ENCODE measurements at regions not wholly inside any gene's neighbourhood (a gene's known extent, or its start where the extent isn't known, plus 50 kb on each side); places are given as distances from the start of the nearest gene placed in this dataset.
"Not testable (repeated sequence)": the region's sequence is repeated elsewhere in the genome, so short reads cannot be mapped to it uniquely, and the experiment has no call there.

DNA sequence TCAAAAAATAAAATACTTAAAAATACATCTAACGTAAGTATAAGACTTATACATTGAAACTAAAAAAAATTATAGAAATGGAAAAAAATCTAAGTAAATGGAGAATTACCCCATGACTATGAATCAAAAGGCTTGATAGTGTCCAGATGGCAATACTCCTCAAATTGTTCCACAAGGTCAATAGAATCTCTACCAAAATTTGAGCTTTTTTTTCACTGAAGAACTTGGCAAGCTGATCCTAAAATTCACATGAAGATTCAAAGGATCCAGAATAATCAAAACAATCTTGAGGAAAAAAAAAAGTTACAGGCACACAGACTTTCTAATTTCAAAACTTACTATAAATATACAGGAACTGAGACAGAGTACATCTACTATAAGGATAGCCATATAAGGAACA, 448.4 kb upstream of the CDH11 start:
- DNase-seq: no peak

DNA sequence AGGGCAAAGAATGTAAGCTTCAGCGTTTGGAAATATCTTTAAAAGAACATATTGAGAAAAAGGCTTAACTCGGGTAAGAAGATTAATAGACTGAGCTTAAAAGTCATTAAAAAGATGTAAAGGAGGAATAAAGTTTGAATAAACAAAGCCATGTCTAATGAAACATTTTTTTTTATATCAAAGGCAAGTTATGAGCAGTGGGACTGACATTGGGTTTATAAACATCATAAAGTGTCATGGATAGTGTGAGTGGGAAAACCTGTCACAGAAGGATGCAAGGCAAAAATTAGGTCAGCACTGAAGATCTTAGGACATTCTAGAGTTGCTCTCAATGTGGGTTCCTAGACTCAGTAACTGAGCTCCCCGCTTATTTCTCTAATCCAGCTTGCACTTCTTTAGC, 438.0 kb upstream of the CDH11 start:
- DNase-seq: no peak

DNA sequence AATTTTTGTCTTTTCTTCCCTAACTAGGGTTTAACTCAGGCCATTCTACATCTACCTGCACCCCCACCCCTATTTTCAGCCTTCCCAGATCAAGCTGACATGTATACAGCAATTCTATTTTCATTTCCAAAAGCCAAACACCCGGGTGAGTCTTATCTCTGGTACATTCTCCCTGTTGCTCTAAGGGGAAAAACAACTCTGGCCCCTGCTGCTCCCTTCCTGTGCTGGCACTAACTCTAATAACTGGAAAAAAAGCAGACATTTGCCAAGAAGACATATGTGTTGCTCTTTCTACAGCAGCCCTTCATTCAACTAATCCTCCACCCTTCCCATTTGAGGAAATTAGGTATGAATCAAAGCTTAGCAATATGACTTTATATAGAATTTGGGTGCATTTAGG, 427.8 kb upstream of the CDH11 start:
- DNase-seq: not testable (repeated sequence)

DNA sequence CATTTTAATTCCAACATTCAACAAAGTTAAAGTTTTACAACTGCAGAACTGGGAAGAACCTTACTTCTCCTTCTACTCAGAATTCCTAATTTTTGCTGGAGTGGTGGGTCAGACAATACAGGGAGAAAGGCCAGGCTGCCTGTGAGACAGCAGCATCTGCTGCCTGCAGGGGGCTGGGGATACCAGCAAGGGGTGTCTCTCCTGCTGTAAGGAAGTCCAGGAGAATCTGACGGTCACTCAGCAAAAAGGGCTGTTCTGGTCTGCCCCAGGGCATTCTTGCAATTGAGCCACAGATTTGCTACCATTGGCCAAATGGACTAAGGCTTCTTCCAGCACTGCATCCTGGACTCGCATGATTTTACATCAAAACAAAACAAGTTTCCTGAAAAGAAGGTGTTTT, 426.6 kb upstream of the CDH11 start:
- no peak for DNase-seq

DNA sequence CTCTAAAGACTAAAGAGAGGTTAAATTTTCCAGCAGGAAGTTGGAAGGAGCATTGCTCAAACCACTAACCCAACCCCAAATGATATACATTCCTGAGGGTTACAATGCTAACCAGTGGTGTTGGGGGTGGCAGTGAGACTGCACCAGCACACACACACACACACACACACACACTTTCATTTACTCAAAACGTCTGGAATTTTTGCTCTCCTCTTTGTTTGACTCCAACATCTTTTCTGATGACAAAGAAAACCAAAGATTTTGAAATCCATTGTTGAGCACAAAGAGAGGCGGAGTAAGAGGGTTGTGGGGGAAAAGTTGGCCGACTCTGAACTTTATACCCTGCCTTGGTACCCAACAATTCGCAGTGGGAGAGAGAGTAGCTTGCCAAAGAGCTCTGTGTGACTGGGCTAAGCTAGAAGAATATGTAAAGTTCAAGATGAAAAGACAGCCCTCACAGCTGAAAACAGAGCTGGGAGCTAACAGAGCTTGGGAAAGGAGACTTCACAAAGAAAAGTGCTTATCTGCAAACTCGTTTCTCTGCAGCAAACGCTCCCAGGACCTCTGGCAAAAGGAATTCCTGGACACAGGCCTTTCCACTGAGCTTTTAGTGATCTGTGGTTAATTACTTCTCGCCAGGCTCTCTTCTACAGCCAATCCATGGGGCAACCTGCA, 426.0 kb upstream of the CDH11 start:
- DNase-seq: no peak

DNA sequence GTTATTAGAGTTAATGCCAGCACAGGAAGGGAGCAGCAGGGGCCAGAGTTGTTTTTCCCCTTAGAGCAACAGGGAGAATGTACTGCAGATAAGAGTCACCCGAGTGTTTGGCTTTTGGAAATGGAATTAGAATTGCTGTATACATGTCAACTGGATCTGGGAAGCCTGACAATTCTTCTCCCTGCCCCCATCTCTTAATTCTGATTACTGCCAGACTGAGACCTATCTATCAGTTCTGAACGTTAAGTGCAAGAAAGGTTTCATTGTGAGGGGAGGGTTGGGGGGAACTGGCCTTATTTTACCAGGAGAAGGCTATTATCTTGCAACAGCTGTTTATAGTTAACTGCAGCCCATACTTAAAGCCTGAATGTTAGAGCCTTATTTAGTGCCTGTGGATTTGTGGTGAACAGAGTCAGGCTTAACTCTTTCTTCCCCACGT, 424.5 kb upstream of the CDH11 start:
- no peak for DNase-seq

DNA sequence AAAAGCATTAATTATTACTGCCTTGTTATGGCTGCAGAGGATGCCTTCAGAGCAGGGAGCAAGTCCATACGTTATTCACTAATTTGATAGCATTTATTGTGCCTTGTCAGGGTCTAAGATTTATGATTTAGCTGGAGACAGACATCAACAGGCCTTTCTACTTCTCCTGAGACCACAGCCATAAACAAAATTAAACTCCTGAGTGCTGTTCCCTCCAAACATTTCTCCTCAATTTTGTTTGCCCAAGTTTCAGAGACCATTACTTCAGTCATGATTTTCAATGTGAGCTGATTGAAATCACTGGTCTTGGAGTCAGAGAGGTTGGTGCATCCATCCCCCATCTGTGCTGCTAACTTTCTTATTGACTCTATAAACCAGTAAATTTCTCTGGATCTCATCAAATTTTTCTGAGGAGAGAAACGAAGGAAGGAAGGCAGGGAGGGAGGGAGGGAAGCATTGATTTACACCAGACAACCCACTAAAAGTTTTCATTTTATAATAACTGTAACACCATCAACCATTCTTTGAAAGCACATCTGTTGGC, 423.6 kb upstream of the CDH11 start:
- no peak for DNase-seq

DNA sequence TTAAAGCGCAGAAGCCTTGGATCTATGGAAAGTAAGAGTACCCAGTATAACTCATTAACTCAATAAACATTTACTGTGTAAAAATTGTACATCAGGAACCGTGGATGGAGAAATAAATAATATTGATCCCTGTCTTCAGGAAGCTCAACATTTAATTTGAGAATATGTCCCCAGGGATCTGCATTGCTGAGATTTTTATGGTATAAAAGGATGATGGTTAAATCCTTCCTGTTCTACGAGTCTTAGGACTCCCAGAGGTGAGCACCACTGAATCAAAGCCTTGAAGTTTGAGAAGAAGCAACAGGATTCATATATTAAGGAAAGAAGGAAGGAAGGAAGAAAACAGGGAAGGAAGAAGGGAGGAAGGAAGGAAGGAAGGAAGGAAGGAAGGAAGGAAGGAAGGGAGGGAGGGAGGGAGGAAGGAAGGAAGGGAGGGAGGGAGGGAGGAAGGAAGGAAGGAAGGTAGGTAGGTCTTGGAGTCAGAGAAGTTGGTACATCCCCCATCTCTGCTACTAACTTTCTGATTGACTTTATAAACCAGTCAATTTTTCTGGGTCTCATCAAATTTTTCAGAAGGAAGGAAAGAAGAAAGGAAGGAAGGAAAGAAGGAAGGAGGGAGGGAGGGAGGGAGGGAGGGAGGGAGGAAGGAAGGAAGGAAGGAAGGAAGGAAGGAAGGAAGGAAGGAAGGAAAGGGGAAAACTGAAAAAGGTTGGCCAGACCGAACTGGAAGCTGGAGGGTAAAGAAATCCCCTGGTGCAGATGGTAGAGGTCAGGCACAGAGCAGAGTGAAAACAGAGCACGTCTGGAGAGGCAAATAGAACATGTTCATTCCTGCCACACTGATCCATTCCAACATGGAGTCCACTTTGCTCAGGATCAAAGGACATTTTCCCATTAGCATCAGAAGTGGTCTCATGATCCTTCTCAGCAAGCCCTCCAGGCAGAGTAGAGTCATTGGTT, 422.2 kb upstream of the CDH11 start:
- no peak for DNase-seq

DNA sequence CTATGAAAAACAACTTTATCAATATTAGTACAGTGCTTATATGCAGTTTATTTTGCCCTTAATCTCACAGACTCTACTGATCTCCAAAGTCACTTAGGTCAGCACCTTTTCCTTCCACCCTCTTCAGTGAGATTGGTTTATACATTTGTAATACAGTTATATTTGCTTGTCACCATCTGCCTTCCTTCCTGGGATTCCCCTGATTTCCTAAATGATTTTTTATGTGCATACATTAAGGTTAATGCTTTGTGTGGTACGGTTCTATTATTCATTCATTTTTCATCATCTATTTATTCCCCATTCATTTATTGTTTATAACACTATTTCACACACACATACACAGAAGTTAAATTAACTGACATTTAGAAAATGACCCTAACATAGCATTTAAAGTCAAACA, 419.8 kb upstream of the CDH11 start:
- no peak for DNase-seq

DNA sequence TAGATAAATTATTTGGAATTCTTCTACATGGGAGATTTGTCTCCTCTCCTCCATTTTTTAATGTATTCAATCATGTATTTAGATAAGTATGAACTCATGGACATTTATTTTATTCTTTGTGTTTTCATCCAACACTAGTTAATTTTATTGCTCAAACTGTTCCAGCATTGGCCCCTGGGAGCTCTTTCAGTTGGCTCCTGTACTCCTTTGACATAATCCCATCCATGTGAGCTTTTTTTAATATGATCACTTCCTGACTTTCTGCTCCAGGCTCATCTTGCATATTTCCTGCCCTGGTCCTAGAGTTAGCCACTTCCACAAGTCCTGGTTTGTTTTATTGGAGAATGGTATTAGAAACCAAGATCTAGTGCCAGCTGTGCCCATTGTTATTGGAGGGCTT, 419.0 kb upstream of the CDH11 start:
- DNase-seq: no peak

DNA sequence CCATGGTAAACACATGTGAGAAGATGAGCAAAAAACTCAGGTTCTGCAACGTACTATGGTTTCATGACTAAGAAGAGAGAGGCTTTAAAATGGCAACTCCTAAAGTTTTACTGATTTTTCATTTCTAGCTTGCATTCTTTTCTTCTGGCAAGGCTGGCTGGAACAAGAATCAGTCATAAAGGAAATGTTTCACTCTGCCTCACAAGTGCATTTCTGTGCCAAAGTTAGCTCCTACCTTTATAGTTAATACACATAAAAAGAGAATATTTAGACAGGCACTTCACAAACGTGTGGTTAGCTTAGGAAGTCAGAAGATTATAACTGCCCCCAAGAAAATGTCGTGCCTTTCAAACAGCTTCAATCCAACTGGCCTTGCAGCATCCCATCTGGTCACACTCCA, 417.1 kb upstream of the CDH11 start:
- DNase-seq: no peak

DNA sequence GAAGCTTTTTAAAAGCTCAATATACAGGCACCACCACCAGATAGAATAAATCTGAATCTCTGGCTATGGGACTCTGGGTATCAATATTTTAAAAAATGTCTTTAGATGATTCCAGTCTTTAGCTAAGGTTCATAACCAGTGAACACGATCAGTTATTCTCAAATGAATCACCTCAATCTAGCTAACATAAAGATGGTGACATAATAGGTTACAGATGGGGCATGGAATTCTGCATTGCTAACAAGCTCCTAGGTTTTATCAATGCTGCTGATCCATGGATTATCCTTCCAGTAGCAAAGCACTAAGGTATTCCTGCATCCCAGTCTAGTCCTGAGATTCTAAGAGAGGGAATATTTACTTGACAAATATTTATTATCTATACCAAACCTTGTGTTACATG, 415.5 kb upstream of the CDH11 start:
- no peak for DNase-seq

DNA sequence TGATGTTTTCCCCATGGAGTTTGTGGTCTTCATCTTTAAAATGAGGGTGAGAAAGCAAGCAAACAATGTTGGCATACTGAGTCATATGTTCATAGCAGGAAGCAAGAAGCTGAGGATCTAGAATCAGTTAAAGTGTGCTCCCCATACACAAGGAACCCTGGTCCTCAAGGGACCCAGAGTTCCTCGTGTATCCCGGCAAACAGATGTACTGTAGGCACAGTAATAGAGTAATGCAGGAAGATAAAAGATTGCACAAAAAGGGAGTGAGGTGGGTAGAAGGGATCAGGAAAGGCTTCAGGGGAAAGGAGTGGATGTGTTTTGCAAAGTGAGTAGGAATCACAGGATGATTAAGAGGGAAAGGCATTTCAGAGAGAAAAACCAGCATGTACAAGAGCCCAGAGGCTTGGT, 412.3 kb upstream of the CDH11 start:
- no peak for DNase-seq

DNA sequence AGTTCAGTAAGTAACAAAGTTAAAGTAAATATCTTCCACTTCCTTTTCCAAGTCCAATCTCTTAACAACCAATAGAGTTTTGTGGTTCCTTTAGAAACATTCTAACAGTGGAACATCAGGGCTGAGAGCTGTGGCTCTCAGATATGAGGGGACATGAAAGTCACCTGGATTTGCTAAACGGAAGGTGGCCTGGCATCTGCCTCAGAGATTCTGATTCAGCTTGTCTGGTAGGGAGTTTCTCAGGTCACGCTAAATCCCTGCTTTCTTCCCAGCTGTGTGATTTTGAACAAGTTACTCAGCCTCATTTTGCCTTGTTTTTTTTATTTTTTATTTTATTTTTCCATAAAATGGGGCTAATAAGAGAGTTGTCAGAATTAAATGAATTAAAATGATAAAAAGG, 411.0 kb upstream of the CDH11 start:
- no peak for DNase-seq

DNA sequence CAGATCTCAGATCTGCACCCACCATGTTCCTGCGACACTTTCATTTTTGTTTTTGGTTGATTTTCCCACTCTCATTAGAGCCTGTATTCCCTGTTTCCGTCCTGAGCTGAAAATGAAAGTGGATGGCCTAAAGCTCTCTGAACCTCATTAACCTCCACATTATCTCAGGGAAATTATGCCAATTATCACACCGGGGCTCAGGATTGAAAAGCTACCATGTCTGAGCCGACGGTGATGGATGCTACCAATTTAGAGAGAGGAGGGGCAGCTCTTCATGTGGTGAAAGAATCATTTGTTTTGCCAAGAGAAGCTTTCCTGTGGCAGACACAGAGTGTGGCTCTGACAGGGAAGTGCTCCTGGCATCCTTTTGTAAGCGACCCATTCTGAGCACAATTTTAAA, 410.4 kb upstream of the CDH11 start:
- no peak for DNase-seq

DNA sequence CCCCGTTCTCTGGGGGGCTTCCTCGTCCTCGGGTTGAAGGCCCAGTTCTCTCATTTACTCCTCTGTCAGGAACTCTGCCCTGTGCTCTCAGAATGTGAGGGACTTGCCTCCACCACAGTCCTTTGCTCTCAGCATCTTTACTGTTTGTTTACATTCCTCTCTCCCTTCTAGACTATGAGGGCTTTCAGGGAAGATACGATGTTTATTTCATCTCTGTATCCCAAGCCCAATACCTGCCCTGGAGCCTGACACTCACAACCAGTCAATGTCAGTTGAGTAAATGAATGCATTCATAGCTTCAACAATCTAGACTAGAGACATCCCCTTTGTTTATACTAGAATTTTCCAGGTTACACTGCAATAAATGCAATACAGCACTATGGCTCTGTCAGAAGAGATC, 409.6 kb upstream of the CDH11 start:
- no peak for DNase-seq

DNA sequence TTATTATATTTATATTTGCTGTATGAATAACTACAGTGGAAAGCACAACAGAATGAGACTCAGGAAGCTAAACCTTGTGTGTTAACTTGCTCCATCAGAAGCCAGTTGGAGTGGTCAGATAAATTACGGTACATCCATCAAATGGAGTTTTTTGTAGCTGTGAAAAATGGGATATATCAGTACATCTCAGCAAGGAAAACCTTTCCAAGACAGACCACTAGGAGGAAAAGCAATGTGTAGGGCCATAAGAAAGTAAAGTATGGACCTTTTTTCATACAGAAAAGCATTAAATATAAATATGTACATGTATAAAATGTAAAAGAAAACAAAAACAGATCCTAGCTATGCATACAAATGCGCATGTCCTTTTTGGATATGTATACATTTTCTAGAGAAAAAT, 403.8 kb upstream of the CDH11 start:
- DNase-seq: no peak

DNA sequence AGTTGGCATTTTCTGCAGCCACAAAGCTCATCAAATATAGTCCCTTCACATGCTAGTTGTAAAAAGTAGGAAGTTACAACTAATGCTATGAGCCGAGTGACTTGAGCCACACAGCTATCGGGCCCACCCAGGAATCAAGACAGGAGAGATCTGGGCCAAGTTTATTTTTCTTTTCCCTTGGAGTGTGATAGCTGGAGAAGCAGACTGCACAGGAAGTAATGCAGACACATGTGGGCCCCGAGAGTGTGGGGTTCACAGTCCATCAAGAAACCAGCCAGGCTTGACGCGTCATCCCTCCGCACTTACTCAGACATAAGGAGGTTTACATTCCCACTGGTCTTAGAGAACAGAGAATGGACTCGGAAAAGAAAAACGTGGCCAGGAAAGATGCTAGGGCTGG, 403.1 kb upstream of the CDH11 start:
- no peak for DNase-seq

DNA sequence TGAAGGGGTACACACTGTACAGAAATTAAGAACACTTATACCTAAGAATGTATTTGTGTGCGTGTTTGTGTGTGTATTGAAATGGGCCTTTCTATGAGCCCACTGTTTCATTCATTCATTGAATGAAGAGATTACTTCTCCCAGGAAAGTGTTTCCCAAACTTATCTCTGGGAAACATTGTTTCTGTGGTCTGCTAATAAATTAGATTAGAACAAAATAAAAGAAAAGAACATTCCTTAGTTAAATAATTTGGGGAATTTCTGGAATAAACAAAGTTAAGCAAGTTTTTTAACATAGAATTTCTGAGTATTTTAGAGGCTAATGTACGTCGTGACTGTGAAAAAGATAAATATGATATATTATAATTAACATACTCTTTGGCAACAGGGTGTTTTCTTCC, 402.4 kb upstream of the CDH11 start:
- no peak for DNase-seq

DNA sequence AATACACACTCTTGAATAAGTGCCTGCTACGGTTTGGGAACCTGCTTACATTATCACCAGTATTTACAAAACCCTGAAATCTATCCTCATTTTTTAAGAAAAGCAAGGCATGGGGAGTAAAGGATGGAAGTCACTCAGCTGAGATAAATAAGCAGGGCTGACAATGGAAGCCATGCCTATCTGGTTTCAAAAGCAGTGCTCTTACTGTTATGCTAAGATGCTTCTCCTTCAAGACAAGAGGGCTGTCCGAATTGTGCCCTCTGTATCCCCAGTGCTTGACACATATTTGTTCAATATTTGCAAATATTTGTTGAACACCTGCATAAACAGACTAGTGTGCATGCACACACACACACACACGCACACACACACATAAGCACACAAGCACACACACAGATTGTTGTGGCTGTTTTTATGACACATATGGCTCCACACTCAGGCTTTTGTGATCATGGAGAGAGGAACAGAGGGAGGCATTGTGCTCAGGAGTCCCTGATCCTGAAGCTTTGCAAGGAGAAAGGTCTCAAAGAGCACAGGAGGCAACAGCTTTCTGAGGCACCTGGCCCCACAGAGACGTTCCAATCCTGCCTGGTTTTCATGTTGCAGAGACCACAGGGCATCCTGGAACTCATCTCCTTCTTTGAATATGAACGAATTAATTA, 401.6 kb upstream of the CDH11 start:
- no peak for DNase-seq

DNA sequence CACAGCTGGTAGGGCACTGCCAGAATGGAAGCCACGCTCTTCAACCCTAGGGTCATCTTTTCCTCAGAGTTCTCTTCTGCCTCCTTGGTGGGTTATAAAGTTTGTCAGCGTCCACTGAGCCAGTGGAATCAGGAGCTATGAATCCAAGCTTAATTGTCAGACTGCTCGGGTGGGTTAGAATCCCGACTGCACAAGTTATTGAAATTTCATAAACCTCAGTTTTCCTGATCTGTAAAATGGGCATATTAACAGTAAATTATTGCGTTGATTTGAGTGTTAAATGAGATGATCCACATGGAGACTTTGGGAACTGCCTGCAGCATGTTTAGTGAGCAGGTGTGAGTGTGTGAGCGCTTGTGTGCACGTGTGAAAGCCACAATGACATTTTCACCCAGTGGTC, 400.5 kb upstream of the CDH11 start:
- no peak for DNase-seq

DNA sequence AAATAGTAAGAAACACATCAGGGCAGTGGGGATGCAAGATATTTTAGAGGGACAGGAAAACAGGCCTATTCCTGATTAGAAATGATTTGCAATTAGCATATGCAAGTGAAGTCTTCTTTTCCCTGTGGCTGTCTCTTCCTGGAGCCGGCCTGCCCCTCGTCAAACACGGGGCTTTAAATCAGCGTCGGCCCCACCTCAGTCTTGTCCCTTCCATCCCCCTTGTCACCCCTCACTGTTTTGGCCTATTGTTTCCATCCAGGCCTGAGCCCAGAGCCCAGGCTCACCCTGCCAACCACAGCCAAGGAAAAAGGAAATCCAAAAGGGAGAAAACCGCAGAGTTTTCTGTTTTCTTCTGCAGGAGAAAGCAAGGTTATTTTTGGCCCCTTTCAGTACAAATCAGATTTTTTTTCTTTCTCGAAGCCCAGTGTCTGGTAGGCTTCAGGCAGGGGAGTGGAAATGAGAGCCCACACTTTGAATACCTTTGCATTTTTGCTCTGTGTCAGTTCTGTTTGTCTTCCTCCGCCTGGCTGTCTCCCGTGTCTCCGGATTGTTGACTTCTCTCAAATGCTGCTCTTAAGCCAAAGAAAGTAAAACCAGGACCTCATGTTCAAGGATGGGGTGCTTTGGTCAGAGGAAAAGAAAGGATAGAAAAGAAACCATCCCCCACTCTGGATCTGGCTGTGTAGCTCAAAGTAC, 399.9 kb upstream of the CDH11 start:
- DNase-seq: no peak

DNA sequence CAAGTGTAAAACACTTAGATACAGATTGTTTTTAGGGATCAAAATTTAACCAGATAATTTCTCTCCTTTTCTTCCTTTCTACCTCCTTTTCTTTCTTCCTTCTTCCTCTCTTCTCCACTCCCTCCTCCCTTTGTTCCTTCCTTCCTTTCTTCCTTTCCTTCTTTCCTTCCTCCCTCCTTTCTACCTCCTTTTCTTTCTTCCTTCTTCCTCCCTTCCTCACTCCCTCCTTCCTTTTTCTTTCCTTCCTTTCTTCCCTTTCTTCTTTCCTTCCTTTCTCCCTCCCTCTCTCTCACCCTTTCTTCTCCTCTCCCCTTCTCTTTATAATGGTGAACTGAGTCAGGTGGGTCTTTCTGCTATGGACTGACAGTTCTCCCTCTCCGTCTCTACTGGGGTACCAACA, 397.5 kb upstream of the CDH11 start:
- DNase-seq: no peak
